GM21360 (cell line): ENCODE measurements at regions not wholly inside any gene's neighbourhood (a gene's known extent, or its start where the extent isn't known, plus 50 kb on each side); places are given as distances from the start of the nearest gene placed in this dataset.

Source experiments
- ATAC-seq: cut with Tn5 transposase; IDR thresholded peaks from one replicate; pipeline ENCODE4 v1.9.1; 2021; ENCODE audit warnings: mild to moderate bottlenecking, moderate library complexity; ENCODE audit not compliant: unreplicated experiment

DNA sequence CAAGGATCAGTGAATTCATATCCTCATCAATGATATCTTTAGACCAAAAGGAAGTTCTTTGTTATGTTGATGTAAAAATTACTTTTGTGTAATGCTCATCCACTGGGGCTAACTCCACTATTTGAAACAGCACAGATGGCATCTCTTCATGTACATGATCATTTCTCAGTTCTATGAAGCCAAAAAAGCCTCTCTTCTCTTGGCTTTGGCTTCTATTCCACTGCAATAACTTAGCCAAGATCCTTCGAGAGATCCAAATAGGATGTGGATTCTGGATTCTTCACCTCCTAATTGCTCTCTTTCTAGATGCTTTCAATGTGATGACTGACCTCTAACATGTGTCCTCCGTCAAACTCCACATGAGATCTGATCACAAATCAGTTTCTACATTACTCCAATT is 851.2 kb downstream of the GALC start:
- ATAC-seq = no peak

DNA sequence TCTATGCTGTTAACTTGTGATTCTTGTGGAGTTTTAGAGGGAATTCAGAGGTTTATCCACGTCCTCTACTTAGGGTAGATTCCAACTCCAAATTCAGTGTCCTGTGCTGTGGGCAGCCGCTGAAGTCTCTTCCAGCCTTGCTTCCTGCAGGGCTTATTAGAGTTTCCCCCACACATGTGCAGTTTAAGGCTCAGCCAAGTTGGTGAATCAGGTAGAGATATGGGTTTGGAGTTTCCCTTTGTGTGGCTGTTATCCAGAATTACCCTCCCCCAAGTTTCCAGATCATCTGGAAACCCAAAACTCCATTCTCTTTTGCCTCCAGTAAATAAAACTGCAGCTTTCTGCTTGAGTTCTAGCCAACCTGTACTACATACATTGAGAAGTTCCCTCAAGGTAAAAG is 853.7 kb downstream of the GALC start:
- ATAC-seq = no peak

DNA sequence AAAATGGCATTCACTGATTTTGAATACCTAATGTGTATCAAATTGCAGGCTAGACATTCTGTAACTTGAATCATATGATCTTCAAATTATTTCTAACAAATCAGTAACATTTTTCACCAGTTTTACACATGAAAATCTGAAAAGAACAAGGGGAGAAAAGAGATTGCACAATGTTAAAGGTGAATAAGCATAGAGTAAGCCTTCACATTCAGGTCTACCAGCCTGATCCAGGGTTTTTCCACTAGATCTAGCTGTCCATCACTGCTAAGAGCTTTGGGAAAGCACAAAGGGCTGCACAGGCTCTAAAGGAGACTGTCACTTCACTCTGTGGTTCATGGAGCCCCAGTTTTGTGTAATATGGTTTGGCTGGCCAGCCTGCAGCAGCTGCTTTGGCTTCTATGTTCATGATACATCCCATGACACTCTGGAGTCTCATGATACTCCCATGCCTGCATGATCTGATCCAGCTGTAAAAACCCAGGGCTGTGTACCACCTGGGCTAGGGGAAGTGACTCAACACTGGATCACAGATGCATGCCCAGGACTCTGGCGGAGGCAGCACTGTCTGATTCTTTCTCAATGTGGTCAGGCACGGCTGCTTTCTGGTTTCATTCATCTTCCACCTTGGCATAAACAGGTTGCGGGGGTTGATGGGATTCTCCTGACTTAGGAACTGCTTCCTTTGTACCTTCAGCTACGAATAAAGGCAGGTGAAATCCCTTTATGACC is 859.7 kb downstream of the GALC start:
- no peak for ATAC-seq

DNA sequence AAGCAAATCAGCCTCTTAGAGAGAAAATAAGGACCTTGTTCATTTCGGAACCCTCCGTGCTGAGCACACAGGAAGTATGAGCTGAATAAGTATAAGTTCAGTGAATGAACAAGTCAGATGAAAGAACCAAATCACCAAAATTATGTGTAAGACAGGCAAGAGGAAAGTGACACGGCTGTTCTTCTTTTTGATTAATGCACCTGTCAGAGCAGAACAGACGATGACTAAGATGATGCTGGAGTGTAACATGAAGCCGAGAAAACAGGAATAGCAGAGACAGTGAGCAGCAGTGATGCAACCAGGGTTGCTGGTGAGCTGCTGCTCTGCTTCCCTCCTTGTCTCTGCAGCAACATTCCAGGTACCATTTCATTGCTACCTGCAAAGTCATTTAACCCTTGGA is 861.1 kb downstream of the GALC start:
- ATAC-seq = no peak

DNA sequence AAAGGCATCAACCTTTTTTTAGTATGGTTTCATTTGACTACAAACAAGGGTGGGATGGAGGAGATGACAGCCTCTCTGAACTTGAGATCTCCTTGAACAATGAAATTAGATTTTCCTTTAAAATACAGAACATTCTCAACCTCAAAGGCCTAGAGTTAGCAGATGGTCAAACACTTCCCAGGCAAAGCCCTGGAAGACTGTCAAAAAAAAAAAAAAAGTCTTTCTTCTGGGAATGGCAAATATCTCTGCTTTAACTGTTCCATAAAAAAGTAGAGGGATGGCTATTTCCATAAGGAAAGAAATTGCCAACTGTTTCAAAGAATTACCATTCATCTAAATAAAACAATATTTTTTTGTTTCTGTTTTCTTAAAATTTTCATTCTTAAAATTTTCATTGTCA is 870.8 kb downstream of the GALC start:
- no peak for ATAC-seq

DNA sequence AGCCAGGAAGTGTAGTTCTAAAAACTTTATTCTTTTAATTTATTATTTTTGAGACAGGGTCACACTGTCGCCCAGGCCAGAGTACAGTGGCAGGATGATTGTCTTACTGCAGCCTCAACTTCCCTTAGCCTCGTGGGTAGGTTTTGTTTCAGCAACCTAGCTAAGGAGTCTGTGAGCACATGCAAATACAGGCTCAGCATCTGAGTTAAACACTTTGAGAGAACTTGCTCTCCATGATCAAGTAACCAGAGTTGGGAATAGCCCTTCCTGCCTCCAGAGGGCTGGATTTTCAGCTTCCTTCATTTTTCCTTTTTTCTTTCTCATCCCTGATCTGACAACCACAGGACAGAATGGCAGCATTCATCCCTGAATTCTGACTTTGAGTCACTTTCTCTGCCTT is 871.3 kb downstream of the GALC start:
- ATAC-seq = no peak

DNA sequence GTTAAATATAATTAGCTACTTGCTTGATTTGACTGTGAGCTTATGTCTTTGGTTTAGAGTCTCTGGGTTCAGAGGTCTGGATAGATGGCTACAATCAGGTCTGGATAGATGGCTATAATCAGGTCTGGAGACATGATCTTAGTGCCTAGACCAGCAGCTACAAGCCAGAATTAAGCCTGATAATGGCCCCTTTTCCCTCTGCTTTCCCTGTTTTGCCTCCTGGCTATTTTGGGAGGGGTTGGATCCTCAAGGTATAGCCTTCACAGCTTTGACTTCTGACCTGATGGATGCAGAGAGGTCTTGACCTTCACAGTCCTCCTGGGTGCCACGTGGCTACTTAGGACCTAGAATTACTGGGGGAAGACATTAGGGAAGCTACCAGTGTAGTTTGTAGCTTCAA is 877.7 kb downstream of the GALC start:
- no peak for ATAC-seq

DNA sequence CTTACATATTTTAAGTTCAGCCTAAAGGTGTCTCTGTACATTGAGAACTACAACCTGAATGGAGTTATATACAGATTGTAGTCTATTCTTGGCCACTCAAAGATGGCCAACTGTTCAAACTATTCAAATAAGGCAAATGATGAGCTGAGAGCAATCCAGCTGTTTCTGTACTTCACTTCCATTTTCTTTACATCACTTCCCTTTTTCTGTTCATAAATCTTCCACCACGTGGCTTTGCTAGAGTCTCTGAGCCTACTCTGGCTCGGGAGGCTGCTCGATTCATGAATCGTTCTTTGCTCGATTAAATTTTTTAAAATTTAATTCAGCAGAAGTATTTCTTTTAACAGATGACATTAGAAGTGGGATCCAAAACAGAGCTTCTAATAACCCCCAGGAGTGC is 879.7 kb downstream of the GALC start:
- no peak for ATAC-seq

DNA sequence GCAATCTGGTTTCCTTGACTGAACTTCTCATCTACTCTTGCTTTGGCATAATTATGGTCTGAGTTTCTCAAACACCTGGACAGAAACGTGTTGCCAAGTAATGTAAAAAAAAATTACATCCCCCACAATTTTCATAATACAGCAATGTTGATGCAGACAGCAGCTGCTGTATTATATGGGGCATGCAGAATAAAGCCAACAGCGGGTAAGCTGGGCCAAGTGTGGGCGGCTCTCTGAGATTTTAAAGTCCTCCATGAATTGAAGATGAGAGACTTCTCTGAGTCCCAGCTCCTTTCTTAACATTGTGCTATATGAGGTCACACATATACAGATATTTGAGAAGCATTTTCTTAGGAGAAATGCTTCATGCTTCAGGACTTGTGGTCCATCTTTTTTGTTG is 881.2 kb downstream of the GALC start:
- no peak for ATAC-seq

DNA sequence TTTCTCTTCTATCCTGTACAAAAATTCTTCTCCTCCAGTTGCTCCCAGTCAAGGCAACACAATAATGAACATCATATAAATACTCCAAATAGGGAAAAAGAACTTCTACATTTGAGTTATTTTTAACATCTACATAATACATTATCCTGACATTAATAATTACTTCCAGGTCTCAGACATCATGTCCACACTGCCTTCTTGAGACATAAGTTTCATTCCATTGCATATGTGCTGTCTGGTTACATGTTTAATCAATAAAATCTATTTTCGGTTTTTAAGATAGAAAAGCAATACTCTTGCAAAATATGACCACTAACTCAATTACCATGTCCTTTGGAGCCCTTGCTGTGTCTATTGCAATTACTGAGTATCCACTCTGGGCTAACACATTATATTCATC is 881.9 kb downstream of the GALC start:
- ATAC-seq = no peak

DNA sequence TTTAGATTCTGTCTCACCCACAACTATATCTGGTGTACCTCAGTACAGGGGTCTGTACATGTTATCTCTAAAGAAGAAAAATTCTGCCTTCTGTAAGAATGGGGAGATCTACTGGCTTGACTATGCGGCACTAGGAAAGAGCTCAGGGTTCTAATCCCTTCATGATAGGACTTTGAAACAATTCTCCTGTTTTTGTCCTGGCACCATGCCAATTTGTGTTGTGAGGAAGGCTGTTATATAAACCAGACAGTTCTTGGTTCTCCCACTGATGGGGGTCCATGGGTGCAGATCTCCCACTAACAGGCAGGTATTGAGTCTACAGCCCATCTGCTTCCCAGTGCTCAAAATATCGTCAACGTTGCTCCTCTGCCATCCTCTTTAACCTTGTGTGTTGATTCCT is 883.7 kb downstream of the GALC start:
- ATAC-seq = no peak

DNA sequence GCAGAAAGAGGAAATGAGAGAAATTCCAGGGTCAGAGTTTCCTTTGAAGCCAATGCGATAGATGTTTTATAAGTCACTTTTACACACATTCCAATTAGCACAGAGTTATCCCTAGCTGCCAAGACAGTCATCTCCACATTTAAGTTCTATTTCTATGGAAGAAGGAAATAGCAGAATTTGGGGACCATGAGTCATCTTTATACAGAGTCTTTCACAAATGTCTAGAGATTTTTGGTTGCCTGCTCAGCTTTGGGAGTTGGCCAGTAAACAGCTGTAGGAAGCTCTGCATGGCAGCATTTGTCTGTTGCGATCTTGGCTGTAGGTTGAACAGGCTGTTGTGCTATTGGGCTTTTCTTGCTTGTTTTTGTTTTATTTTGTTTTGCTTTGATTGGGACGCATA is 884.3 kb downstream of the GALC start:
- ATAC-seq = no peak

DNA sequence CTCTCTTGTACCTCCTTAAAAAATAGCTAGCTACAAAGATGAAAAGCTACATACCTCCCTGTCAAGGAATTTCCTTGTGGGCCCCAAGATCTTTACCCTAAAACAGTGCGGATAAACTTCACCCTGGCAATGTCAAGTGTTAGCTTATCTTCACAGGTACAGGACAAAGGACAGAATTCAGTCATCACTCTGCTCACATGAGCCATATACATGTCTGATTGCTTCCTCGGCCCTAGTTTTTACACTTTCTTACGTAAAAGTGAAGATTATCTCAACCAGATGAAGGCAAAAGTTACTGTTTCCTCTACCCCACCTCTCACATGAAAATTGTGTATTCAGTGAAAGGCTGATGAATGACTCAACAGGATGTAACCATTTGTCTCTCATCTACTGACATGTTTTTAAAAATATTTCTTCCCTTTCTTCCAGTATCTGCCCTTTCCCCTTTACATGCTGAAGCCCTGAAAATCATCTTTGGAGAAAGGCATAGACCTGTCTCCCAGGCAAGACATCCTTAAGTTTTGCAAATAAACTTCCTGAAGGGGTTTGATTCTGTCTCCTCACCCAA is 890.1 kb downstream of the GALC start:
- no peak for ATAC-seq

DNA sequence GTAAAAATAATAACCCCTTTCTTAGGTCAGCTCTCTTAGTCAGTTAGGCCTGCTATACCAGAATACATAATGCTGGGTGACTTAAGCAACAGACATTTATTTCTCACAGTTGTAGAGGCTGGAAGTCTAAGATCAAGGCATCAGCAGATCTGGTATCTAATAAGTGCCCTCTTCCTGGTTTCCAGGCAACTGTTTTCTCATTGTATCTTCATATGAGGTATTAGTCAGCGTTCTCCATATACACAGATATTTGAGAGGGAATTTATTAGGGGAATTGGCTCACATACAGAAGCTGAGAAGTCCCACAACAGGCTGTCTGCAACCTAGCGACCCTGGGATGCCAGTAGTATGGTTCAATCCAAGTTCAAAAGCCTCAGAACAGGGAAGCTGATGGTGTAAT is 896.0 kb downstream of the GALC start:
- ATAC-seq = no peak

DNA sequence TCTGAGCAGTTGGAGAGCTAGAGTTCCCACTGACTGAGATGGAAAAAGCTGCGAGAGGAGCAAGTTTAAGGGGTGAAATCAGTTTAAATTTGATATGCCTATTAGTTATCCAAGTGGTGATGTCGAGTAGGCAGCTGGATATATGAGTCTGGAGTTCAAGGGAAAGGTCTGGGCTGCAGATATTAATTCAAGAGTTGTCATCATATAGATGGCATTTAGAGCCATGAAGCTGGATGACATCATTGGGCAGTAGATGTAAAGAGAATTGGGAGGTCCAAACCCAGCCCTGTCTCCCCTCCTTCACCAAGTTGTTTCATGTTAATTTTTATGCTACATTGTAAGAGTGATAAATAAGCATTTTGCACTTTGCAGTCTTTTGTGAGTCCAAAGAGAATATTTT is 898.1 kb downstream of the GALC start:
- ATAC-seq = no peak

DNA sequence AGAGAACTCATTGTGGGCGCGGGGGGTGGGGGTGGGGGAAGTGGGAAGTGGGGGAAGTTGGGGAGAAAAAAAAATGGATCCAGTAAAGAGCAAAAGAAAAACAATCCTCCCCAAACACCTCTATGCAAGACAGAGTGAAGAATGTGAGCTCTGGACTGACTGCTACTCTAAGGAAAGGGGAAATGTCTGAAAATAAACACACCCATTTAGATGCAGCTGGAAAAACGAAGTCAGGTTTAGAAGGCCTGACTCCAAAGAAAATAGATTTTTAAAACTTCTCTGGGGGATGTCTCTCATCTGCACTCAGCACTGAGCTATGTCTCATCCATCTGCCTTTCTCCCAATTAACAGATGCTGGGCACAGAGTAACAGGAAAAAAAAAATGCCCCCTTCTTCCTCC is 904.4 kb downstream of the GALC start:
- ATAC-seq = no peak

DNA sequence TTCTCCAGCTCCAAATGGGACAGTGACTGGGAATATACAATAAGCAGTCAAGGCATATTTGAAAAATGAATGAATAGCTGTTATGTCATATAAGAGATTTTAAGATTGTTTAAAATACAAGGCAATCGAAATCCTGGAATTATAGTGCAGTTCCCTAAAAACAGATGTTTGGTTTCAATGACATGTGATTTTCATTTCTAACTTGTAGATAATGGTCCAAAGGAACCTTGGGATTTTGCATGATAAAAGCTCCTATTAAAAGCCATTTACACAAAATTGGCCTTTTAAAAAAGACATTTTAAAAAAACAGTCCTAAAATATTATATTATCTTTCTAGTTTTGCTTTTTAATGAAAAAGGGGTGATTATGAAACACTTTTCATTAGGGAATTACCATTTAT is 905.1 kb downstream of the GALC start:
- no peak for ATAC-seq

DNA sequence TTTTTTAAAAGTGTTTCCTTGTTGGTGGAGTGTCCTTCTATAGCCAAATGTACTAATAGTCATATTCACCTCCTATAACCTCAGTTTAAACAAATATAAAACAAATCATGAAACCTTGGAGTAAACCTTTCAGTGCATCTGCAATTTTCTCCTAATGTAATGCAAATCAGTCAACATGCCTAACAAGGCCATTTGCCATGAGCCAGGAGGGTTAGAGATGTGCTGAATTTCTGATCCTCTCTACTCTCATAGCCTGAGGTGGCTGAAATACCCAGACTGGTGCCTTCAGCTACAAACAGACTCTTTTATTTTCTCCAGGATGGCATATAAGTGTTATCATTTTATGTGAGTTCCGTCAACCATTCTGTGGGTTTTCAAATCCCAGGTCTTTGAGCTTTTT is 908.1 kb downstream of the GALC start:
- no peak for ATAC-seq

DNA sequence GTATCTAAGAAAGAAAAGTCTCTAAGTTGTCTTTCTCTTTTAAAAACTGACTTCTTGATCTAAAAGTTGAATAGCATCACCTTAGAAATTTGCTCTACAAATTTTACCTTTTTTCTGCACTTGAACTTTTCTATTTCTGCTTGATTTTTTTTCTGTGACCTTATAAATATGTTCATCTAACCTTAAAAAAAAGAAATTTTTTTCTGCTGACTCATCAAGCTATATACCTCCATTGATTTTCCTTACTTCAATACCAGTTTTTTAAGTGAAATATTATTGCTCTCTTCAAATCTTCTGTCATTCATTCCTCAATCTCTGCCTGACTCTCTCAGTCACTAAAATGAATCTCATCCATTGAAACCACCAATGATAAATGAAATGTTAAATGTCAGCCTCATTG is 910.1 kb downstream of the GALC start:
- ATAC-seq = no peak

DNA sequence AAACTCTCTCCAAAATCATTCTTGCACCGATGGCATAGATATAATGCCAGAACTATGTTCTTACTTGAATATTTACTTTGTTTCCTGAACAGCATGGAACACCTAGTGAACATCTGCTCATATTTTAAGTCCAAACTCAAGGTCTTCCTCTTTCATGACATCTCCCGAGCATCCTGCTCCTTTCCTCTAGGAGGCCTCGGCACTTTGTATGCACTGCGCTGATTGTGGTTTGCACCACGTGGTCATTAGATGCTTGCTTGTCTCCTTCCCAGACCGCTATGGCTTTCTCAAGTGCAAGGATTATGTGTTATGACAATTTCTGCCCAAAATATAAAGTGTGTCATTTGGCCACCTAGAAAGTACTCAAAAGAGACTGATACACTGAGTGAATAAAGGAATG is 912.0 kb downstream of the GALC start:
- no peak for ATAC-seq

DNA sequence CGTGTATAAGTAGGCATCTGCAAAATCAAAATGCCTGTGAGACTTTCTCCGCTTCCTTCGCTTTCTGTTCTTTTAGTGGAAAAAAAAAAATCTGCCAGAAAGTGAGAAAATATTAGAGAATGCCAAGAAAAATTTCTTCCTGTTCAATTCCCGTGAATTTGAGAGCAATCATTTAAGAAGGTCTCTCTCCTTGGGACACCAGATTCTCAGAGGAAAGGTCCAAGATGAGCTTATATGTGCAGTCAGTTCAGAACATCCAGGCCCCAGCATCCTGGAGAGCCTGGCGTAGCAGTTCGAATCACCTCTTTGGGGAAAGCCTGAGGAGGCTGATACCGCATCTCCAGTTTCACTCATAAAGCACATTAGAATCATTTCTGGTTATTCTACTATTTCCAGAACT is 912.8 kb downstream of the GALC start:
- ATAC-seq = no peak

DNA sequence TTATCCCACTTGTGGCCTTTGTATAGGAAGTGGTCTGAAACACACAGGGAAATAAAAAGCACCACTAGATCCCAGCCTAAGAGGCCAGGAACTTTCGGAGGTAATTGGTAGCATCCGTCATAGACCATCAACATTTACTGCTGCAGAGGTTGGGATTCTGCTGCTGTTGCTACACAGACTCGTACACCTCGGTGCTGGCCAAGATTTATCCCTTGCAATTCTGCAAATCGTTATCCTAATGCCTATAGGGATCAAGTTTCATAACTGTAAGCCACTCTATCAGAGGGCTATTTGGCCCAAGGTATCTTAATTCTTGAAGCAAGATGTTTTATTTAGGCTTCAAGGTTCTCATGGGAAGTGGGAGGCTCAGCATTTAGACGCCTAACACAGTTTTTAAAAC is 913.6 kb downstream of the GALC start:
- no peak for ATAC-seq

DNA sequence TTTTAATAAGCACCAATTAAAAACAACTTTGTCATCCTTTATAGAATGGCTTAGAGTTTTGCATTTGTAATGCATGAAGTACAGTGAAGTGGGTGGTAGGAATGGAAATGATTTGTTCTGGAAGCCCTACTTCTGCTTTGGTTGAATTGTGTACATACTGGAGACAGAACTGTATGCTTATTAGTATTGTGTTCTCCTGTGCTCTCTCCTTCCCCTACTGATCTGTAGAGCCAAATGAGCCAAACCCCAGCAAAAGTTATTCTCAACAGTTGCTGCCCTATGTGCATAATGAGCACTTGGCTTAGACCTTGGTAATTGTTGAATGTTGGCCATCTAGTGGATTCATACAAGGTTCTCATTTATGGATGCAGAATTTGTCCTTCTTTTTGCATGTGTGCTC is 916.1 kb downstream of the GALC start:
- ATAC-seq = no peak
